OCI-LY1 (cell line): ENCODE measurements at regions not wholly inside any gene's neighbourhood (a gene's known extent, or its start where the extent isn't known, plus 50 kb on each side); places are given as distances from the start of the nearest gene placed in this dataset.

Source experiments
- H2AFZ ChIP-seq: fragments of 200-600 bp; sonication (generic), shearing (Covaris generic); 2 replicates; pipeline ENCODE4 v1.6.0; 2014; ENCODE audit warnings: antibody characterized with exemption, mild to moderate bottlenecking, low read length
- H3F3A ChIP-seq: fragments of 200-600 bp; sonication (generic), shearing (Covaris generic); 2 replicates; pipeline ENCODE4 v1.6.0; 2014; ENCODE audit warnings: mild to moderate bottlenecking, antibody characterized with exemption, low read length, moderate library complexity; ENCODE audit not compliant: insufficient read depth
- H3K27ac ChIP-seq: fragments of 200-600 bp; sonication (generic); 2 replicates; pipeline ENCODE4 v1.5.1; 2014; ENCODE audit warnings: low read length, mixed run types, mild to moderate bottlenecking, low read depth; ENCODE audit not compliant: poor library complexity, severe bottlenecking
- H3K27me3 ChIP-seq: fragments of 200-600 bp; sonication (generic); 2 replicates; pipeline ENCODE4 v1.6.0; 2014; ENCODE audit warnings: antibody characterized with exemption, mild to moderate bottlenecking, low read length, moderate library complexity; ENCODE audit not compliant: insufficient read depth
- H3K36me3 ChIP-seq: fragments of 200-600 bp; sonication (generic); 2 replicates; pipeline ENCODE4 v1.6.1; 2014; ENCODE audit warnings: mild to moderate bottlenecking, antibody characterized with exemption, low read length, moderate library complexity, mixed read lengths; ENCODE audit not compliant: insufficient read depth
- H3K4me1 ChIP-seq: fragments of 200-600 bp; sonication (generic); 2 replicates; pipeline ENCODE4 v1.5.1; 2014; ENCODE audit warnings: mild to moderate bottlenecking, low read length, moderate library complexity; ENCODE audit not compliant: insufficient read depth, severe bottlenecking
- H3K4me2 ChIP-seq: fragments of 200-600 bp; sonication (generic), shearing (Covaris generic); 2 replicates; pipeline ENCODE4 v1.6.1; 2014; ENCODE audit warnings: low read length
- H3K4me3 ChIP-seq: fragments of 200-600 bp; sonication (generic); 2 replicates; pipeline ENCODE4 v1.5.1; 2014; ENCODE audit warnings: low read length, low read depth, mild to moderate bottlenecking, mixed read lengths; ENCODE audit not compliant: poor library complexity, severe bottlenecking
- H3K79me2 ChIP-seq: fragments of 200-600 bp; shearing (Covaris generic); 2 replicates; pipeline ENCODE4 v1.6.1; 2016; ENCODE audit warnings: mixed run types, low read length, mixed read lengths; ENCODE audit not compliant: insufficient read depth
- H3K9ac ChIP-seq: fragments of 200-600 bp; sonication (generic), shearing (Covaris generic); 2 replicates; pipeline ENCODE4 v1.6.1; 2014; ENCODE audit warnings: mild to moderate bottlenecking, low read length, mixed read lengths
- H3K9me2 ChIP-seq: fragments of 200-600 bp; sonication (generic), shearing (Covaris generic); 2 replicates; pipeline ENCODE4 v1.6.1; 2014; ENCODE audit warnings: low read depth, mild to moderate bottlenecking, low read length, mixed read lengths
- H3K9me3 ChIP-seq: fragments of 200-600 bp; shearing (Covaris generic); 2 replicates; pipeline ENCODE4 v1.6.1; 2014; ENCODE audit warnings: low read length, mixed read lengths
- H4K20me1 ChIP-seq: fragments of 200-600 bp; sonication (generic), shearing (Covaris generic); 2 replicates; pipeline ENCODE4 v1.6.0; 2016; ENCODE audit warnings: mild to moderate bottlenecking, low read length; ENCODE audit not compliant: insufficient read depth
- EZH2 ChIP-seq: fragments of 200-600 bp; sonication (generic), shearing (Covaris generic); IDR thresholded peaks from 2 replicates; pipeline ENCODE4 v1.8.0; 2017; ENCODE audit warnings: borderline replicate concordance, mixed run types, mild to moderate bottlenecking, antibody characterized with exemption, low read length, moderate library complexity, mixed read lengths
- TF ChIP-seq, protein P1 (sequence below): fragments of 200-600 bp; sonication (generic), shearing (Covaris generic); IDR thresholded peaks from 2 replicates; pipeline ENCODE4 v1.5.1; 2017; ENCODE audit warnings: mild to moderate bottlenecking, antibody characterized with exemption, low read length, moderate library complexity, mixed read lengths

DNA sequence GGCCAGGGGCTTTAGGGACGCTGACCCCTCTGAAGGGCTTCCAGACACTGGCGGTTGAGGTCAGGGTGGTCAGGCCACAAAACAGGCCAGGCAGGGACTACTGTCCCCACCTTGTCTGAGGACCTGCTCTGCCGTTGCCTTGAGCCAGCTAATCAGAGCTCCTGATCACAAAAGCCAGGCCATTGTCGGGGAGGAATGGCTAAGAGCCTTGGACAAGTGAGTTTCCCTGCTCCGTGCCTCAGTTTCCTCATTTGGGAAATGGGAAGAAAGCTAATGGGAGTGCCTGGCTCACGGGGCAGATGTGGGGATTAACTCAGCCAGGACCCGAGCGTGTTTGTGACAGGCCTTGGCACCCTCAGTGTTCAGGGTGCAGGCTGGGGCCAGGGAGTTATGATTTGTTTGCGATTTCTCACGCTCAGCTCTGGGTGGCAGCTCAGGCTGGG, 246.5 kb upstream of the CIBAR2 start:
- H3K4me2 ChIP-seq: no peak overlapping the region
- H3K9me2 ChIP-seq: no peaks in the 10 kb centered on the region
- H3K9ac ChIP-seq: no peak overlapping the region
- H3K9me3 ChIP-seq: no peaks in the 10 kb centered on the region
- 0 out of 2 replicates have a peak, but pooled peaks cover 8% of the 10 kb centered on the region for H3K27me3 ChIP-seq
- H2AFZ ChIP-seq: no peak overlapping the region
- H3K79me2 ChIP-seq: no peaks in the 10 kb centered on the region
- H3K36me3 ChIP-seq: no peaks in the 10 kb centered on the region
- peaks cover 24% of the 10 kb centered on the region for H3K4me1 ChIP-seq
- TF ChIP-seq, protein P1, sequence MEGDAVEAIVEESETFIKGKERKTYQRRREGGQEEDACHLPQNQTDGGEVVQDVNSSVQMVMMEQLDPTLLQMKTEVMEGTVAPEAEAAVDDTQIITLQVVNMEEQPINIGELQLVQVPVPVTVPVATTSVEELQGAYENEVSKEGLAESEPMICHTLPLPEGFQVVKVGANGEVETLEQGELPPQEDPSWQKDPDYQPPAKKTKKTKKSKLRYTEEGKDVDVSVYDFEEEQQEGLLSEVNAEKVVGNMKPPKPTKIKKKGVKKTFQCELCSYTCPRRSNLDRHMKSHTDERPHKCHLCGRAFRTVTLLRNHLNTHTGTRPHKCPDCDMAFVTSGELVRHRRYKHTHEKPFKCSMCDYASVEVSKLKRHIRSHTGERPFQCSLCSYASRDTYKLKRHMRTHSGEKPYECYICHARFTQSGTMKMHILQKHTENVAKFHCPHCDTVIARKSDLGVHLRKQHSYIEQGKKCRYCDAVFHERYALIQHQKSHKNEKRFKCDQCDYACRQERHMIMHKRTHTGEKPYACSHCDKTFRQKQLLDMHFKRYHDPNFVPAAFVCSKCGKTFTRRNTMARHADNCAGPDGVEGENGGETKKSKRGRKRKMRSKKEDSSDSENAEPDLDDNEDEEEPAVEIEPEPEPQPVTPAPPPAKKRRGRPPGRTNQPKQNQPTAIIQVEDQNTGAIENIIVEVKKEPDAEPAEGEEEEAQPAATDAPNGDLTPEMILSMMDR: no peak
- no peak for TF ChIP-seq EZH2
- no peaks in the 10 kb centered on the region for H3F3A ChIP-seq
- H3K4me3 ChIP-seq: no peak overlapping the region
- no peaks in the 10 kb centered on the region for H4K20me1 ChIP-seq
- H3K27ac ChIP-seq: no peak overlapping the region

DNA sequence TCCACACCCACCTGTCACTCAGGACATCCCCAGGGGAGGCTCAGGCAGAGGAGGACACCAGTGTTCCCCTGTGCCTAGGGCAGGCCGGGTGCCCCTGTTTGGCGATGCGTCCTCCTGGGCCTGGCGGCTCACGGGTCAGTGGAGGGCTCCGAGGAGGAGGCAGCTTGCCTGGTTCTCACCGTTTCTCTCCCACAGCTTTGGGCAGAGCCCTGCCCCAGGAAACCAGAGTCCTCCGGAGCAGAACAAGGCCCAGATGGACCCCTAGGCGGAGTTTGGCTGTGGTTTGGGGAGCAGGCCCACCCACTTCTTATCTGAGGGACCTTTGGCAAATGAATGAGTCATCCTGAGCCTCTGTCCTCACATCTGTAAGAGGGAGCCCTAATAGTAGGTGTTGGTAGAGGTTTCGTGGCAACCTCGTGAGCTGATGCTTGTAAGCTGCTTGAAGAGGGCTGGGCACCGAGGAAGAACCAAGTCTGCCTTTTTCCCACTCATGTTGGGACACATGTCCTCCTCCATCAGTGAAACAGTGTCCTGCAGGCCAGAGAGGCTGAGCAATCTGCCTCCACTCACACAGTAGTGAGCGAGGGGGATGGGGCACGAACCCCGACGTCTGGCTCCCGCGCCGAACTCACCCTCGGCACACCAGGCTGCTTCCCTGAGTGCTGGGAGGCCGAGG, 247.0 kb upstream of the CIBAR2 start:
- Histone ChIP-seq H3K27me3 (peaks cover 8% of the 10 kb centered on the region; the same call in 1 of the 2 replicates), H2AFZ (no peak overlapping the region)

DNA sequence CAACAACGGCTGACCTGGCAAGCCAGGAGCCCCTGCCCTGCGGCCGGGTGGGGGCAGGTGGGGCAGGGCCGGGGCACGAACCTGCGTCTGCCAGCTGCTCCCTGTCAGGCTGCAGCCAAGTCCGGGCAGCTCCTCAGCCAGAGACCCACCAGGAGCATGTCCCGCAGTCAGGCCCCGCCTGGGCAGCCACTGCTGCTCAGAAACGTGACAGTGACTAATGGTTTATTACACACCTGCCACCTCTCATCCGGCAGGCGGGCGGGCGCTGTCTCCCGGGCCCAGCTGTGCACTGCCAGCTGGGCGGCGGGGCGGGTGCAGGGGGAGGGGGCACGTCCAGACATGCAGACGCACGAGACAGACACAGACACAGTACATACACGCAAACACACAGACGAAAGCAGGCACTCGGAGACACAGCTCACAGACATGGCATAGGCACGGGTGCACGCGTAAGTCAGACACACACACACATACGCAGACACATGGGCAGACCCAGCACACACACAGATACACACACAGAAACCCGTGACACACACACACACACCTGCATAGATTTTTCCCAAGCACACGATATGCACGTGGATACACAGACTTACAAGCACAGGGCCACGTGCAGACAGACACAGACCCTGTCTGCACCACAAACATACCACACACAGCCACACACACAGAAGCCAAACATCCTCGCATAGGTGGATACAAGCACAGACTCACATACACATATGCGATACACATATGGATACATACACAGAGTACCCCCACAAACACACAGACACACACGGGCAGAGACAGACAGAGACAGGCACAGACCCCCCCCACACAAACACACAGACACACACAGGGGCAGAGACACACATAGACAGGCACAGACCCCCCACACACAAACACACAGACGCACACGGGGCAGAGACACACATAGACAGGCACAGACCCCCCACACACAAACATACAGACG, 248.3 kb upstream of the CIBAR2 start:
- Histone ChIP-seq H3K9me3 (no peaks in the 10 kb centered on the region), H3K27ac (no peak overlapping the region), H3K4me3 (no peak overlapping the region), H3K79me2 (no peaks in the 10 kb centered on the region), H3K4me1 (peaks cover 24% of the 10 kb centered on the region), H3K9me2 (no peaks in the 10 kb centered on the region), H3K9ac (no peak overlapping the region), H2AFZ (no peak overlapping the region), H3K27me3 (peaks cover 8% of the 10 kb centered on the region; the same call in 1 of the 2 replicates), H4K20me1 (no peaks in the 10 kb centered on the region), H3K36me3 (no peaks in the 10 kb centered on the region), H3K4me2 (peak overlapping the region; percentile 23; the same call in 1 of the 2 replicates), H3F3A (no peaks in the 10 kb centered on the region)
- no peak for TF ChIP-seq EZH2
- TF ChIP-seq, protein P1: no peak

More for the DNA sequence above, 247.0 kb upstream of the CIBAR2 start:
- Histone ChIP-seq H3K27ac (no peak overlapping the region), H3K36me3 (no peaks in the 10 kb centered on the region), H3K9ac (no peak overlapping the region; the same call in 1 of the 2 replicates), H3K9me2 (no peaks in the 10 kb centered on the region), H3K4me2 (no peak overlapping the region), H3K4me3 (no peak overlapping the region), H3F3A (no peaks in the 10 kb centered on the region), H3K4me1 (peaks cover 24% of the 10 kb centered on the region), H4K20me1 (no peaks in the 10 kb centered on the region), H3K79me2 (no peaks in the 10 kb centered on the region), H3K9me3 (no peaks in the 10 kb centered on the region)
- TF ChIP-seq, protein P1: no peak
- TF ChIP-seq EZH2: no peak
